Calu3 (cell line): ENCODE measurements at regions not wholly inside any gene's neighbourhood (a gene's known extent, or its start where the extent isn't known, plus 50 kb on each side); places are given as distances from the start of the nearest gene placed in this dataset.

Source experiments
- BruUV-seq: library from RNA; stranded (reverse); fragments of 400-500 nt; replicated peaks from 2 replicates; lab custom pipeline; 2021; lab: Mats Ljungman, UMichigan
- CTCF ChIA-PET: fragments of 300-600 bp; sonication (Branson Sonifier 250); formaldehyde crosslinking; loops from one replicate; lab custom pipeline; 2022; ENCODE audit warnings: antibody characterized with exemption; lab: Charles Lee
- DNase-seq: peaks from one replicate; pipeline ENCODE4 v3.0.0; 2022
- H3K27ac Mint-ChIP-seq: one replicate; pipeline ENCODE4 v1.8.0; 2022; ENCODE audit warnings: mixed read lengths; ENCODE audit not compliant: unreplicated experiment
- H3K27me3 Mint-ChIP-seq: one replicate; pipeline ENCODE4 v1.8.0; 2022; ENCODE audit warnings: mixed read lengths; ENCODE audit not compliant: unreplicated experiment
- H3K36me3 Mint-ChIP-seq: one replicate; pipeline ENCODE4 v1.8.0; 2022; ENCODE audit warnings: mild to moderate bottlenecking, moderate library complexity, mixed read lengths; ENCODE audit not compliant: insufficient read depth, unreplicated experiment
- H3K4me1 Mint-ChIP-seq: one replicate; pipeline ENCODE4 v1.8.0; 2022; ENCODE audit warnings: mild to moderate bottlenecking, low read depth, mixed read lengths; ENCODE audit not compliant: unreplicated experiment
- H3K4me3 Mint-ChIP-seq: one replicate; pipeline ENCODE4 v1.8.0; 2022; ENCODE audit warnings: mild to moderate bottlenecking, low read depth, moderate library complexity, mixed read lengths; ENCODE audit not compliant: unreplicated experiment
- H3K9me3 Mint-ChIP-seq: one replicate; pipeline ENCODE4 v1.8.0; 2022; ENCODE audit warnings: low read depth, mixed read lengths; ENCODE audit not compliant: unreplicated experiment
- intact Hi-C: fragments of 100-400 bp; cut with micrococcal nuclease; formaldehyde crosslinking; loops from one replicate; pipeline ENCODE4 v1.10.0; 2022; ENCODE audit not compliant: unreplicated experiment
- TF ChIP-seq, protein P1 (sequence below): fragments of 200-600 bp; IDR thresholded peaks from one replicate; pipeline ENCODE4 v1.8.0; 2022; ENCODE audit warnings: antibody characterized with exemption; ENCODE audit not compliant: unreplicated experiment

- no TSS peak for BruUV-seq
- intact Hi-C loops = no loop called here
- H3K36me3 Mint-ChIP-seq = no peaks in the 10 kb centered on the region
- H3K4me3 Mint-ChIP-seq = no peak overlapping the region
- TF ChIP-seq, protein P1, sequence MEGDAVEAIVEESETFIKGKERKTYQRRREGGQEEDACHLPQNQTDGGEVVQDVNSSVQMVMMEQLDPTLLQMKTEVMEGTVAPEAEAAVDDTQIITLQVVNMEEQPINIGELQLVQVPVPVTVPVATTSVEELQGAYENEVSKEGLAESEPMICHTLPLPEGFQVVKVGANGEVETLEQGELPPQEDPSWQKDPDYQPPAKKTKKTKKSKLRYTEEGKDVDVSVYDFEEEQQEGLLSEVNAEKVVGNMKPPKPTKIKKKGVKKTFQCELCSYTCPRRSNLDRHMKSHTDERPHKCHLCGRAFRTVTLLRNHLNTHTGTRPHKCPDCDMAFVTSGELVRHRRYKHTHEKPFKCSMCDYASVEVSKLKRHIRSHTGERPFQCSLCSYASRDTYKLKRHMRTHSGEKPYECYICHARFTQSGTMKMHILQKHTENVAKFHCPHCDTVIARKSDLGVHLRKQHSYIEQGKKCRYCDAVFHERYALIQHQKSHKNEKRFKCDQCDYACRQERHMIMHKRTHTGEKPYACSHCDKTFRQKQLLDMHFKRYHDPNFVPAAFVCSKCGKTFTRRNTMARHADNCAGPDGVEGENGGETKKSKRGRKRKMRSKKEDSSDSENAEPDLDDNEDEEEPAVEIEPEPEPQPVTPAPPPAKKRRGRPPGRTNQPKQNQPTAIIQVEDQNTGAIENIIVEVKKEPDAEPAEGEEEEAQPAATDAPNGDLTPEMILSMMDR = no peak
- CTCF ChIA-PET = no interaction called here
- H3K9me3 Mint-ChIP-seq = peaks cover 11% of the 10 kb centered on the region
- H3K27me3 Mint-ChIP-seq = no peaks in the 10 kb centered on the region
- no peak overlapping the region for H3K27ac Mint-ChIP-seq
- DNase-seq = no peak
- no peaks in the 10 kb centered on the region for H3K4me1 Mint-ChIP-seq
These were observed 361.6 kb upstream of the NOVA1 start for GRCh38 chr14:26959437-26959836.

DNA sequence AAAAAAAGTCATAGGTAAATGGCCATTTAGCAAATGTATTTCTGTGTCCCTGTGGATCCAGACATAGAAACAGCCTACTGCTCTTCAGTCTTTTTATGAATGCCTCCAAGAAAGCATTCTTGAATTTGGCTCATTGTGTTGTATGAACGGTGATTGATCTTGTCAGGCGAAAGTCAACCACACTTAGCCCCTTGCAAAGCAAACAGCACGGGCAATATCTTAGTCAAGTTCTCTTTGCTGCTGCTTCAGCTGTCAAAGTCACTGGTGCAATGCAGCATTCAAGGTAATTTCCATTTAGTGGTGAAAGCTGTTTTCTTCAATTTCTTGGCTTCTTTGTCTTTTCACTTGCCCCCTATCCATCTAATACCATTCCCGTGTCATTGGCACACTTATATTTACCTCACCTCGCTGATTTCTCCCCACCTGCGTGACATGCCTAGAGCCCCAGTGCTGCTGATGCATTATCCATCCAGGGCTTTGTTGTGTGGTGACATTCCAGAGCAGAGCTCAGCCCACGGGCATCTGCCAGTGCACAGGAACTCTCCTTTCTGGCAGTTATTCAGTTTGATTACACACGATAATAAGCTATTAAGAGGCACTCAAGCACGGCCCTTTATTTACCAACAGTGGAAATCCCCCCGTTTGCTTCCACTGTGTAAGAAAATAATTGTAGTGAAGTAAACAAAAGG lies 362.3 kb upstream of the NOVA1 start:
- TF ChIP-seq, protein P1 = no peak
- H3K36me3 Mint-ChIP-seq = no peaks in the 10 kb centered on the region
- CTCF ChIA-PET = no interaction called here
- no peaks in the 10 kb centered on the region for H3K27me3 Mint-ChIP-seq
- peaks cover 14% of the 10 kb centered on the region for H3K9me3 Mint-ChIP-seq
- BruUV-seq = no TSS peak
- H3K27ac Mint-ChIP-seq = no peak overlapping the region
- H3K4me1 Mint-ChIP-seq = no peaks in the 10 kb centered on the region
- no peak overlapping the region for H3K4me3 Mint-ChIP-seq
- DNase-seq = no peak
- intact Hi-C loops = no loop called here

GRCh38 chr14:26963711-26964110 lies 365.9 kb upstream of the NOVA1 start:
- Mint-ChIP-seq H3K9me3 (peaks cover 7% of the 10 kb centered on the region), H3K4me3 (no peak overlapping the region), H3K4me1 (no peaks in the 10 kb centered on the region), H3K27ac (no peak overlapping the region), H3K27me3 (no peaks in the 10 kb centered on the region), H3K36me3 (no peaks in the 10 kb centered on the region)
- intact Hi-C loops = no loop called here
- CTCF ChIA-PET = no interaction called here
- TF ChIP-seq, protein P1 = no peak
- BruUV-seq = no TSS peak
- DNase-seq = no peak

GRCh38 chr14:26965490-26965889 lies 367.7 kb upstream of the NOVA1 start:
- Mint-ChIP-seq H3K27ac (no peak overlapping the region), H3K4me3 (no peak overlapping the region), H3K27me3 (no peaks in the 10 kb centered on the region)

More at GRCh38 chr14:26965490-26965889, 367.7 kb upstream of the NOVA1 start:
- no TSS peak for BruUV-seq
- no peak for DNase-seq
- Mint-ChIP-seq H3K4me1 (no peaks in the 10 kb centered on the region), H3K9me3 (peaks cover 7% of the 10 kb centered on the region), H3K36me3 (no peaks in the 10 kb centered on the region)
- TF ChIP-seq, protein P1 = no peak
- intact Hi-C loops = no loop called here
- CTCF ChIA-PET = no interaction called here
